Upper lobe of left lung (tissue), 4 donors: ENCODE measurements at regions not wholly inside any gene's neighbourhood (a gene's known extent, or its start where the extent isn't known, plus 50 kb on each side); places are given as distances from the start of the nearest gene placed in this dataset.

Experiments
- EP300 ChIP-seq, 4 donors: sonication (generic); formaldehyde crosslinking; IDR thresholded peaks; one replicate each; pipeline ENCODE4 v1.5.1; 2017; ENCODE audit warnings: antibody characterized with exemption in 4 of 4, control low read depth in 2 of 4
- TF ChIP-seq, protein P1 (sequence below), 6 experiments: fragments of 450-650 bp in 4 of 6; fragments of 200-600 bp in 2 of 6; sonication (generic) in 2 of 6; IDR thresholded peaks; one replicate each; pipeline ENCODE4 v1.5.1; 2016 to 2019; ENCODE audit warnings: antibody characterized with exemption in 6 of 6

DNA sequence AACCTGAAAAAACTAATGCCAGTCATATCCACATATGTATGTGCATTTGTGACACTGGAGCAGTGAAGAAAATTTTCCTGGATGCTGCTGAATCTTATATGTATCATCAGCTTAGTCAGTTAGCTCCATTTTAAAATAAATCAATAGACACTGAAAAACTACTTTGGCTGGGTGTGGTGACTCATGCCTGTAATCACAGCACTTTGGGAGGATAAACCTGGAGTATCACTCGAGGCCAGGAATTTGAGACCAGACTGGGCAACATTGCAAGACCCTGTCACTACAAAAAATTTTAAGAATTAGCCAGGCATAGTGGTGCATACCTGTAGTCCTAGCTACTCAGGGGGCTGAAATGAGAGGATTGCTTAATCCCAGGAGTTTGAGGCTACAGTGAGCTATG is 511.0 kb upstream of the TLE4 start:
- TF ChIP-seq, protein P1, sequence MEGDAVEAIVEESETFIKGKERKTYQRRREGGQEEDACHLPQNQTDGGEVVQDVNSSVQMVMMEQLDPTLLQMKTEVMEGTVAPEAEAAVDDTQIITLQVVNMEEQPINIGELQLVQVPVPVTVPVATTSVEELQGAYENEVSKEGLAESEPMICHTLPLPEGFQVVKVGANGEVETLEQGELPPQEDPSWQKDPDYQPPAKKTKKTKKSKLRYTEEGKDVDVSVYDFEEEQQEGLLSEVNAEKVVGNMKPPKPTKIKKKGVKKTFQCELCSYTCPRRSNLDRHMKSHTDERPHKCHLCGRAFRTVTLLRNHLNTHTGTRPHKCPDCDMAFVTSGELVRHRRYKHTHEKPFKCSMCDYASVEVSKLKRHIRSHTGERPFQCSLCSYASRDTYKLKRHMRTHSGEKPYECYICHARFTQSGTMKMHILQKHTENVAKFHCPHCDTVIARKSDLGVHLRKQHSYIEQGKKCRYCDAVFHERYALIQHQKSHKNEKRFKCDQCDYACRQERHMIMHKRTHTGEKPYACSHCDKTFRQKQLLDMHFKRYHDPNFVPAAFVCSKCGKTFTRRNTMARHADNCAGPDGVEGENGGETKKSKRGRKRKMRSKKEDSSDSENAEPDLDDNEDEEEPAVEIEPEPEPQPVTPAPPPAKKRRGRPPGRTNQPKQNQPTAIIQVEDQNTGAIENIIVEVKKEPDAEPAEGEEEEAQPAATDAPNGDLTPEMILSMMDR (IDR thresholded peaks at IDR 0.05), result no peak
- no peak for TF ChIP-seq EP300 (IDR thresholded peaks at IDR 0.05)
